Caco-2 (cell line): ENCODE measurements at regions not wholly inside any gene's neighbourhood (a gene's known extent, or its start where the extent isn't known, plus 50 kb on each side); places are given as distances from the start of the nearest gene placed in this dataset.

Experiments
- BruUV-seq: library from RNA; stranded (reverse); fragments of 400-500 nt; replicated peaks from 2 replicates; lab custom pipeline; 2021; lab: Mats Ljungman, UMichigan
- CTCF ChIA-PET: fragments of 300-600 bp; sonication (Branson Sonifier 250); formaldehyde crosslinking; loops from one replicate; lab custom pipeline; 2022; ENCODE audit warnings: antibody characterized with exemption; lab: Charles Lee
- POLR2A ChIA-PET: fragments of 300-600 bp; sonication (Branson Sonifier 250); formaldehyde crosslinking; loops from one replicate; lab custom pipeline; 2022; ENCODE audit warnings: antibody characterized with exemption; lab: Charles Lee
- DNase-seq, 2 experiments: peaks; one replicate each; pipeline versions ENCODE4 v3.0.0 to v3.0.0-alpha.2; 2020 to 2022
- H3K27me3 ChIP-seq: replicated peaks from 2 replicates; pipeline ENCODE4 v1.6.0; 2011; ENCODE audit warnings: low read length; ENCODE audit not compliant: control insufficient read depth, insufficient read depth
- H3K36me3 ChIP-seq: 2 replicates; pipeline ENCODE4 v1.5.1; 2011; ENCODE audit warnings: low read length; ENCODE audit not compliant: control insufficient read depth, insufficient read depth
- H3K4me1 ChIP-seq: fragments of 250-450 bp; sonication (Bioruptor Pico); 2 replicates; pipeline ENCODE4 v1.5.1; 2020; ENCODE audit warnings: mild to moderate bottlenecking
- H3K4me3 ChIP-seq: 2 replicates; pipeline ENCODE4 v1.5.1; 2011; ENCODE audit warnings: low read depth, mild to moderate bottlenecking, control low read depth, low read length
- H3K9me3 ChIP-seq: fragments of 250-450 bp; sonication (Bioruptor Pico); 2 replicates; pipeline ENCODE4 v1.5.1; 2020; ENCODE audit warnings: mild to moderate bottlenecking, moderate library complexity
- H3K27ac Mint-ChIP-seq: one replicate; pipeline ENCODE4 v1.8.0; 2022; ENCODE audit warnings: mixed read lengths; ENCODE audit not compliant: unreplicated experiment
- H3K27me3 Mint-ChIP-seq: one replicate; pipeline ENCODE4 v1.8.0; 2022; ENCODE audit warnings: mixed read lengths; ENCODE audit not compliant: insufficient read depth, unreplicated experiment
- H3K36me3 Mint-ChIP-seq: one replicate; pipeline ENCODE4 v1.8.0; 2022; ENCODE audit warnings: mild to moderate bottlenecking, mixed read lengths; ENCODE audit not compliant: insufficient read depth, unreplicated experiment
- H3K4me1 Mint-ChIP-seq: one replicate; pipeline ENCODE4 v1.8.0; 2022; ENCODE audit warnings: low read depth, mixed read lengths; ENCODE audit not compliant: unreplicated experiment
- H3K4me3 Mint-ChIP-seq: one replicate; pipeline ENCODE4 v1.8.0; 2022; ENCODE audit warnings: mild to moderate bottlenecking, moderate library complexity, mixed read lengths; ENCODE audit not compliant: unreplicated experiment
- H3K9me3 Mint-ChIP-seq: one replicate; pipeline ENCODE4 v1.8.0; 2022; ENCODE audit warnings: mixed read lengths; ENCODE audit not compliant: unreplicated experiment
- CTCF ChIP-seq, 2 experiments: fragments of 200-600 bp in 1 of 2; IDR thresholded peaks; 1 replicate in 1 of 2; 2 replicates in 1 of 2; pipeline versions ENCODE4 v1.5.1 to v1.8.0; 2011 to 2022; ENCODE audit warnings: antibody characterized with exemption in 1 of 2, control low read depth in 1 of 2, inconsistent platforms in 1 of 2, low read depth in 1 of 2, low read length in 1 of 2, mild to moderate bottlenecking in 1 of 2, moderate library complexity in 1 of 2; ENCODE audit not compliant: insufficient read depth in 1 of 2, severe bottlenecking in 1 of 2, unreplicated experiment in 1 of 2
- intact Hi-C: fragments of 100-400 bp; cut with micrococcal nuclease; formaldehyde crosslinking; loops from one replicate; pipeline ENCODE4 v1.10.0; 2022; ENCODE audit not compliant: unreplicated experiment

DNA sequence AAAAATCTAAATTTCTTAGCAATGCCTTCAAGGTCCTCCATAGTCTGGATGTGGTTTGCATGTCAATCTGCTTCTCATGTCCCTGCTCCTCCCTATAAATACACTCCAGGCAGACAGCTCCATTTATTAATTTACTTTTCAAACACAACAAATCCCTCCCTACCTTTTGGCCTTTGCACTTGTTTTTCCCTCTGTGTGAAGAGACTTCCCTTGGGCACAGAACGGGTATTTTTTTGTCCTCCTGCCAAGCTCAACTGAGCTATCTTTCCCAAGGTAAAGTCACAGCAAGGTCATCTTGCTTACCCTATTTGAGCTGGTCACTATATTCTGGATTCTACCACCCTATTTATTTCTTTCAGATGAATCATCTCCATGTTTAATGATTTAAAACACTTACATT is 159.6 kb upstream of the ANKH start:
- Histone ChIP-seq H3K9me3 (no peaks in the 10 kb centered on the region), H3K4me3 (no peak overlapping the region), H3K36me3 (no peaks in the 10 kb centered on the region), H3K4me1 (no peaks in the 10 kb centered on the region), H3K27me3 (no peaks in the 10 kb centered on the region)
- H3K27me3 Mint-ChIP-seq, result peaks cover 16% of the 10 kb centered on the region
- H3K9me3 Mint-ChIP-seq, result no peaks in the 10 kb centered on the region
- H3K36me3 Mint-ChIP-seq, result peaks cover 4% of the 10 kb centered on the region
- peaks cover 5% of the 10 kb centered on the region for H3K4me1 Mint-ChIP-seq
- TF ChIP-seq CTCF (IDR thresholded peaks at IDR 0.05; ENCODE audit: insufficient read depth in 1 of 2, low read depth in 1 of 2, low read length in 1 of 2, severe bottlenecking in 1 of 2, unreplicated experiment in 1 of 2), result no peak
- H3K27ac Mint-ChIP-seq, result no peak overlapping the region
- intact Hi-C loops, result no loop called here
- H3K4me3 Mint-ChIP-seq, result no peak overlapping the region
- DNase-seq, result no peak
- ChIA-PET CTCF (no interaction called here), POLR2A (no interaction called here)
- BruUV-seq, result no TSS peak

DNA sequence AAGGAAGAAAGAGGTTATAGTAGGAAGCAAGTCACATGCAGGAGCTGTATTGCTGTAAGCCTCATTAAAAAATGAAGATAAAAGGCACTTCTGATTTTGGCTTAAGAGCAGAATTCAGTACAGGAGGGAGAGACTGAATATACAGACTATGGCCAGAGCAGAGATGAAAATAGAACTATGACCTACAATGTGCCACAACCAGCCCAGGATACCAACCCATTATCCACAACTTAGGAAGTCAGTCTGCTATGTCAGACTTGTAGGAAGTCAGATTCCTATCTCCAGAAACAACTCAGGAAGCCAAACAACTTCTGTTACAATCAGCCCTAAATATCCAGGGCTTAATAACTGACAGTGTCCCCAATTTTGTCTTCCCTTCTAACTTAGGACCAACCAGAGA is 156.2 kb upstream of the ANKH start:
- Mint-ChIP-seq H3K36me3 (peaks cover 4% of the 10 kb centered on the region), H3K27me3 (peaks cover 10% of the 10 kb centered on the region), H3K4me1 (peaks cover 5% of the 10 kb centered on the region), H3K27ac (no peak overlapping the region), H3K9me3 (no peaks in the 10 kb centered on the region), H3K4me3 (no peak overlapping the region)
- Histone ChIP-seq H3K4me1 (no peaks in the 10 kb centered on the region), H3K36me3 (no peaks in the 10 kb centered on the region), H3K27me3 (no peaks in the 10 kb centered on the region), H3K4me3 (no peak overlapping the region), H3K9me3 (no peaks in the 10 kb centered on the region)
- POLR2A ChIA-PET, result no interaction called here
- TF ChIP-seq CTCF (IDR thresholded peaks at IDR 0.05; ENCODE audit: insufficient read depth in 1 of 2, low read depth in 1 of 2, low read length in 1 of 2, severe bottlenecking in 1 of 2, unreplicated experiment in 1 of 2), result no peak
- intact Hi-C loops, result no loop called here
- CTCF ChIA-PET, result no interaction called here
- BruUV-seq, result no TSS peak
- no peak for DNase-seq

DNA sequence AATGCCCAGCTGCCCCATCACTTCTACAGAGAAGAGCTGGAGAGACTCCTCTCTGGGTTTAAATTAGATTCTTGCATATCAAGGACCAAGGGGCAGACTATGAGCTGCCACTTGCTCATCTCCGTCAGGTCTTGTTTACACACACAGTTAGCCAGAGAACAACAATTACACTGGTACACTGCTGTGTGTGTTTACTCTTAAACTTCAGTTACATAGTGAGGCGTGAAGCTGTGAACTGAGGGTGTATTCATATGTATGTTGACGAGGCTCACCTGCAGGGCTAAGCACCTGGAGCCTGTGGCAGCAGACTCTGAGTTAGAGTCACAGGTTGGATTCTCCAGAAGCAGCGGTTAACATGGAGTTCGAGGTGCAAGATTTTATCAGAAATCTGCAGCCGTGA is 155.4 kb upstream of the ANKH start:
- H3K27me3 Mint-ChIP-seq, result peaks cover 10% of the 10 kb centered on the region
- no TSS peak for BruUV-seq

More for the DNA sequence above, 155.4 kb upstream of the ANKH start:
- Mint-ChIP-seq H3K36me3 (peaks cover 4% of the 10 kb centered on the region), H3K27ac (no peak overlapping the region), H3K9me3 (no peaks in the 10 kb centered on the region), H3K4me1 (peaks cover 5% of the 10 kb centered on the region), H3K4me3 (no peak overlapping the region)
- intact Hi-C loops, result no loop called here
- no peaks in the 10 kb centered on the region for H3K36me3 ChIP-seq
- POLR2A ChIA-PET, result no interaction called here
- no peak for DNase-seq
- no peak for TF ChIP-seq CTCF (IDR thresholded peaks at IDR 0.05; ENCODE audit: insufficient read depth in 1 of 2, low read depth in 1 of 2, low read length in 1 of 2, severe bottlenecking in 1 of 2, unreplicated experiment in 1 of 2)
- no peaks in the 10 kb centered on the region for H3K4me1 ChIP-seq
- no peaks in the 10 kb centered on the region for H3K27me3 ChIP-seq
- no peak overlapping the region for H3K4me3 ChIP-seq
- no peaks in the 10 kb centered on the region for H3K9me3 ChIP-seq
- CTCF ChIA-PET, result no interaction called here
